ENCODE measurements at regions not wholly inside any gene's neighbourhood (a gene's known extent, or its start where the extent isn't known, plus 50 kb on each side); places are given as distances from the start of the nearest gene placed in this dataset.
"Not testable (repeated sequence)": the region's sequence is repeated elsewhere in the genome, so short reads cannot be mapped to it uniquely, and the experiment has no call there.

DNA sequence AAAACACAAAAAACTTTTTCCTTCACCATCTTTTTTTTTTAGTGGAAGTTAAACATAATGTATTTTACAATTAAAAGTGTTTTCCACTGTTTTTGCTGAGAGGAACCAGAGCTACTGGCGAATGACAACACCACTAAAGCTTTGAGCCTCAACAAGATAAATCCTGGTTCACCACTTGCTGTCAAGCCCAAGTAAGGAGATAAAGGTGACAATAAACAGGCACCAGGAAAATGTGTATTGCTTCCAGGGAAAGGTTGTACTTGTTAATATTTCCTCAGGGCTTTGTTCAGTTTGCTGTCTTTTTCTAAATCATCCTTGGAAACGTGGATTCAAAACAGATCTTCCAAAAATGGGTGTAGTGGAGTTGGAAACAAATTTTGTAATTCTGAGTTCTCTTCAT lies 109.9 kb upstream of the ANKRD30A start:
- Histone ChIP-seq H3K9me3 (ENCODE audit: severe bottlenecking) (no peaks in the 10 kb centered on the region), H3K27ac (no peak overlapping the region)
- no peak for TF ChIP-seq CTCF (IDR thresholded peaks at IDR 0.05; ENCODE audit: low read depth, low read length)

DNA sequence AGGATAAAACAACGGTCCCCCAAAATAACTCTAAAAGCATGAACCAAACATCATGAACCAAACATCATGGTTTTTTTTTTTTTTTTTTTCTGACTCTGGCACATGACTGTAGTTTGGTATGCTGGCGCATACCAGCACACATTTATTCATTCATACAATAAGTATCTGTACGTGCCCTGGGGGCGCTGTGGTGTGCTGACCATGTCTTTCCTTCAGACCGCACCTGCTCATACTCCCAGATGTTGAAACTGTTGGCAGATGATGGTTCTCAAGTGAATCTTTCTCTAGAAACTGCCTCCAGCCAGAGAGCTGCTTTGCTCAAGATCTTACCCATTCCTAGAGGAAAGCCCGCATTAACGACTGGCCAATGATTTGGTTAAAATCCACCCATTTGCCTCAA lies 114.7 kb upstream of the ANKRD30A start:
- Histone ChIP-seq H3K9me3 (ENCODE audit: severe bottlenecking) (no peaks in the 10 kb centered on the region), H3K27me3 (ENCODE audit: insufficient read depth, low read depth, severe bottlenecking) (peaks cover 15% of the 10 kb centered on the region), H3K36me3 (no peaks in the 10 kb centered on the region), H3K27ac (no peak overlapping the region), H3K4me3 (ENCODE audit: low read depth, low read length) (no peak overlapping the region)
- DNase-seq, result no peak
- TF ChIP-seq CTCF (IDR thresholded peaks at IDR 0.05; ENCODE audit: low read depth, low read length), result no peak

More for the DNA sequence above, 109.9 kb upstream of the ANKRD30A start:
- no peaks in the 10 kb centered on the region for H3K36me3 ChIP-seq
- no peak for DNase-seq
- peaks cover 2% of the 10 kb centered on the region for H3K27me3 ChIP-seq (ENCODE audit: insufficient read depth, low read depth, severe bottlenecking)
- H3K4me3 ChIP-seq (ENCODE audit: low read depth, low read length), result no peak overlapping the region

GRCh38 chr10:37008276-37008675 lies 117.1 kb upstream of the ANKRD30A start:
- H3K4me3 ChIP-seq (ENCODE audit: low read depth, low read length); DNase-seq; H3K9me3 ChIP-seq (ENCODE audit: severe bottlenecking); H3K27ac ChIP-seq; H3K36me3 ChIP-seq: not testable (repeated sequence)
- H3K27me3 ChIP-seq (ENCODE audit: insufficient read depth, low read depth, severe bottlenecking), result peaks cover 20% of the 10 kb centered on the region

DNA sequence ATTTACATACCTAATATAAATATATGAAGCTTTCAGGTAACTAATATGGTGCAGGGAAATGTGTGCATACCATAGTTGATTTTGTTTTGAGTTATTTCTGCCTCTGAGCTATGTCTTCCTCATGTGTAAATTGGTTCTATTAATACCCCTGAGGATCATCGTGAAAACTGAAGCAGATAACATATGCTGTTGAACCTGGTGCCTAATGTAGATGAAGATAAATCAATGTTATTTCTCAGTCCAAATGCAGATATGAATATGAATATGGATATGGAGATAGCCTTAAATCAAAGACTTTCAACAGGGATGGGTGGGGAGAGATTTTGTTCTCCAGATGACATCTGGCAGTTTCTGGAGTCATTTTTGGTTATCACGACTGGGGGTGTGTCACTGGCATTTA lies 122.3 kb upstream of the ANKRD30A start:
- Histone ChIP-seq H3K4me3 (ENCODE audit: low read depth, low read length) (no peak overlapping the region), H3K27me3 (ENCODE audit: insufficient read depth, low read depth, severe bottlenecking) (peaks cover 28% of the 10 kb centered on the region), H3K9me3 (ENCODE audit: severe bottlenecking) (no peaks in the 10 kb centered on the region), H3K36me3 (no peaks in the 10 kb centered on the region), H3K27ac (no peak overlapping the region)
- no peak for TF ChIP-seq CTCF (IDR thresholded peaks at IDR 0.05; ENCODE audit: low read depth, low read length)
- no peak for DNase-seq

- not testable (repeated sequence) for H3K9me3 ChIP-seq (ENCODE audit: severe bottlenecking); DNase-seq; H3K27ac ChIP-seq; H3K36me3 ChIP-seq; H3K4me3 ChIP-seq (ENCODE audit: low read depth, low read length)
- H3K27me3 ChIP-seq (ENCODE audit: insufficient read depth, low read depth, severe bottlenecking), result peaks cover 30% of the 10 kb centered on the region
Observed at GRCh38 chr10:36995806-36996205, 129.6 kb upstream of the ANKRD30A start.

DNA sequence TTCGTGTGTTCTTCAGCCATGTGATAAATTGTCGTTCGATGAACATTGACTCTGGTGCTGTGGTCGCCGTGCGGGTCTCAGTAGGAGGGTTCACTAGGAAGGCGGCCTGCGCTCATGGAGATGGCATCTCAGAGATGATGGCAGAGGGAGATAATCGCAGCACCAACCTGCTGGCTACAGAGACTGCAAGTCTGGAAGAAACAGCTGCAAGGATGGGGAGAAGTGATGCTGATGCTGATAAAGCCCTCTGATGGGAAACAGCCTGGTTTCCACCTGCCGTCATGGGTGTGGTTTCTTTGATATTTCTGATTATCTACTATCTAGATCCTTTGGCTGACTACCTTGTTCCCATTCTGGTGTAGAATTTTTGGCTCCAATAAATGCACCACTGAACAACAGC lies 130.5 kb upstream of the ANKRD30A start:
- H3K4me3 ChIP-seq (ENCODE audit: low read depth, low read length), result no peak overlapping the region
- H3K27ac ChIP-seq, result no peak overlapping the region
- no peaks in the 10 kb centered on the region for H3K9me3 ChIP-seq (ENCODE audit: severe bottlenecking)
- peaks cover 30% of the 10 kb centered on the region for H3K27me3 ChIP-seq (ENCODE audit: insufficient read depth, low read depth, severe bottlenecking)
- H3K36me3 ChIP-seq, result no peaks in the 10 kb centered on the region
- no peak for DNase-seq
- TF ChIP-seq CTCF (IDR thresholded peaks at IDR 0.05; ENCODE audit: low read depth, low read length), result no peak

- H3K27me3 ChIP-seq (ENCODE audit: insufficient read depth, low read depth, severe bottlenecking), result peaks cover 16% of the 10 kb centered on the region
- no peak overlapping the region for H3K27ac ChIP-seq
- peaks cover 10% of the 10 kb centered on the region for H3K9me3 ChIP-seq (ENCODE audit: severe bottlenecking)
- H3K4me3 ChIP-seq (ENCODE audit: low read depth, low read length), result no peak overlapping the region
- DNase-seq, result no peak
- TF ChIP-seq CTCF (IDR thresholded peaks at IDR 0.05; ENCODE audit: low read depth, low read length), result no peak
- H3K36me3 ChIP-seq, result no peaks in the 10 kb centered on the region
Observed at GRCh38 chr10:36989233-36989632, 136.2 kb upstream of the ANKRD30A start.
